Superior temporal gyrus (tissue), 1 donor: ENCODE measurements at regions not wholly inside any gene's neighbourhood (a gene's known extent, or its start where the extent isn't known, plus 50 kb on each side); places are given as distances from the start of the nearest gene placed in this dataset.
"Not testable (repeated sequence)": the region's sequence is repeated elsewhere in the genome, so short reads cannot be mapped to it uniquely, and the experiment has no call there.

Source experiments
- DNase-seq: peaks from one replicate; pipeline ENCODE4 v3.0.0-alpha.2; 2016; ENCODE audit errors: extremely low spot score

GRCh38 chrX:140337263-140337662 lies 167.6 kb downstream of the SOX3 start:
- no peak for DNase-seq

GRCh38 chrX:140318296-140318695 lies 186.6 kb downstream of the SOX3 start:
- DNase-seq: no peak

DNA sequence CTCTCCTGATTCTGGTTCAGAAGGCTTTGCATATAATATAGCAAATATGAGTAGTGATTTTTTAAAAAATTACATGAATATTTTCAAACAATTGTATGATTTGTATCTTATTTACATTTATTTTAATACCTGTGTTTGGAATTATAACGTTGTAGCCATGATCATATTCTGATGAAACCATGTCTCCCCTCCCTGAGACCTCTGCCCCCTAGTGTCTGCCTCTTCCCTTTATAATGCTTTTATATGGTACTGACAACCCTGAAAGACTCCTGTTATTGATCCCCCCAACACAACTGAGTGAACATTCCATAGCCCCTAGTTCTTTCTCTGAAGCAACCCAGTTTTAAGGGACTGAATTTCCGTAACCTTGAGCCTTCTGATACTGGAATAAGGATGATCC lies 187.4 kb downstream of the SOX3 start:
- no peak for DNase-seq

GRCh38 chrX:140298960-140299825 lies 205.7 kb downstream of the SOX3 start:
- no peak for DNase-seq

DNA sequence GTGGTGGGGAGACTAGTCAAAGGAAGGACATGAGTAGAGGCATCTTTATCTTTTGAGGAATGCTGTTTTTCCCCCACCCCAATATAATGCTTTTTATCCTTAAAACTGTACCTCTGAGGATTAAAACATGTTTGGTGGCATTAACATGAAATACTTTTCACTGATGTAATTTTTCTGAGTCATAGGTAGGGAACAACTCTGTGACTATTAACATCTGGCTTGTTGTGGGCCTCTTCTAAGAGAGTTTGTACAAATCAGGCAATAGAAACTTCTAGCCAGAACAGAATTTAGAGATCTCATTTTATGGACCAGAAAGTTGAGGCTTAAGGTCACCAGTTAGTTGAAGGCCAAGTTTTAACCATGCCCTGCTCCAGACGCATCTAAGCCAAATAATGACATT lies 207.6 kb downstream of the SOX3 start:
- DNase-seq: no peak

GRCh38 chrX:140292961-140293360 lies 211.9 kb downstream of the SOX3 start:
- DNase-seq: no peak

DNA sequence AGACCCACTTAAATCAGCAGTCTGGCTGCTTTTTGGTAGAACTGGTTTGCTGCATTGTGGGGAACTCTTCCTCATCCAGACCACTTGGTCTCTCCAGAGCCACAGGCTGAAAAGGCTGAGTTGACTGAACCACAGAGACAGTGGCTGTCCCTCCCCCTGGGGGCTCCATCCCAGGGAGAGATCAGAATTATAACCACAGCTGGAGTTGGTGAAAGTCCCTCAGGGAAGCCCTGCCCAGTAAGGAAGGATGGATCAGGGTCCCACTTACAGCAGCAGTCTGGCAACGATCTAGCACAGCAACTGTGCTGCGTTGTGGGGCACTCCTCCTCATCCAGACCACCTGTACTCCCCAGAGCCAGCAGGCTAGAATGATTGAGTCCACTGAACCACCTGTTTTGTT lies 212.7 kb downstream of the SOX3 start:
- DNase-seq: no peak

DNA sequence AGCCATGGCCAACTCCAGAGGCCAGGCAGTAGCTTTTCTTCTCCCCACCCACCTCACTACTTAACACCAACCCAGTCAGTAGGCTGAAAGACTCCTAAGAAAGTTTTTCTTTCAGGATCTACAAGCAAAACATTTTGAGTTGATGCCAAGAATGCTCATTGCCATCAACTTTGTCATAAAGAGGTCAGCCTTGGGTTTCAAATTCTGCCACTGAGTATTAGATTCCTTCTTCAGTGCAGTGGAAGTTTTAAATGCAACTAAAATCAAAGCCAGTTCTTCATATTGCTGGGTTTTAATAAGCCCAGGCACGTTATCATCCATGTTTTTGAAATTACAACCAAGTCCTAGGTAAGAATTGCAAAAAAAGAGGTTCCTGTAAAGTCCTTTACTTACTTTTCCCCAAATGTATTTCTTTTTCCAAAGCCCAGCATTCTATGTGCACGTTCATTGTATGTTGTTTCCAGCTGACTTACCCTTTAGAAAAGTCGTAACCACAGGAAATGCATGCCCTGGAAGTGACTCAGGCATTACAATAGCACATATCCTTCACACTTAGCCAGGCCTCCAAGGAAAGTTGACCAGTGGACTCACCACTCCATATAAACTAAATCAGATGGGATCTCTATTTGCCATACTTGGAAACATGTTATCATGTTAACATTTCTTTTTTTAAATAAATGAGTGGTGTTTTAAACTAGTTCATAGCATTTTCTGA lies 229.9 kb downstream of the SOX3 start:
- no peak for DNase-seq

GRCh38 chrX:140273921-140274320 lies 230.9 kb downstream of the SOX3 start:
- DNase-seq: no peak

- DNase-seq: no peak
Measured at GRCh38 chrX:140250391-140250790, 254.5 kb downstream of the SOX3 start.

- no peak for DNase-seq
Measured at GRCh38 chrX:140249088-140249487, 255.8 kb downstream of the SOX3 start.

DNA sequence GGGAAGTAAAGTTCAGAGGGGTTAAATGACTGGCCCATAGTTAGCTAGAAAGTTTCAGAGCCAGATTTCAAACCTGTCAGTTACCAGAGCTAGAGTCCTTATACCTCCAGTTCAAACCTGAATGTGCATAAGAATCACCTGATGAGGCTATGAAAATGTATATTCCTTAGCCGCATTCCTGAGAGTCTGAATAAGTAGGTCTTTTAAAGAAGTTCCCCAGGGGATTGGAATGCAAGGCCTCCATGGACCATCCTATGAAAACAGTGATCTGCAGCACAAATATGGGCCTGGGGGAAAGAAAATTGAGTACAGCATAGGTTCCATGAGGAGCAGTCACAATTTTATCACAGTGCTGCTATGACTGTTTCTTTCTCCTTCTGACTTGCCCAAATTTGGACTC lies 263.9 kb upstream of the CXorf66 start:
- DNase-seq: no peak

DNA sequence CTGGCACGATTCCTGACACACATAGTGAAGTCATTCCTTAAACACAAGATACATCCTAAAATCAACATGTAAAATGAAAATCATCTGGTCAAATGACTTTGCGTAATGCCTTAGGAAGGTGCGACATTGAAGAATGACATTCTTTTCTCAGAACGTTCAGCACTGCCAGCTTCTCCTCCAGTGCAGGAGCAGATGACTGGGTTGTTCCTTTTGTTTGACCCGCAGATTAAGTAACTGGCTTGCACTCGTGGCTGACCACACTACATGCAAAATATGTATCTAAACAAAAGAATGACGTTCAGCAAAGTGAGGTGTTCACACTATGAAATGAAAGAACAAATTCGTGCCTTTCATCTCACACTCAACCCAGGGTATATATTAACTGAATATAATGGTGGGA lies 260.7 kb upstream of the CXorf66 start:
- DNase-seq: not testable (repeated sequence)

DNA sequence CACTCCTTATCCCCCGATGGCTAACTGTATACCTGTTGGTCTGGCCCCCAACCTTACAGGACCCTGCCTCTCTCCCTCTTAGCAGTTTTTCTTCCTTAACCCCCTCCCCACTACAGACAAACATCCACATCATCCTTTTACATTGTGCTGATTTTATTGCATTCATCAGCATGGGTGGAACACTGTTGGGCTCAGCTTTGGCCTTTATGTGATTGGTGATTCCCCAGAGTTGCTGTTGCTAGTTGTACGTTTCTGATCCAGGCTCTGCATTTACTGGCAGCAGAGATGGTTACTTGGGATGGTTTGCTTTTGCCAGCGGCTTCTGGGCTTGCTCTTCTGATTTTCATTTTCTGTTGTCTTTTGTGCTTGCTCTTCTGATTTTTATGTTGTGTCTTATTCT lies 250.6 kb upstream of the CXorf66 start:
- DNase-seq: not testable (repeated sequence)

GRCh38 chrX:140214518-140214917 lies 249.2 kb upstream of the CXorf66 start:
- DNase-seq: not testable (repeated sequence)

GRCh38 chrX:140206657-140207056 lies 241.3 kb upstream of the CXorf66 start:
- DNase-seq: no peak

GRCh38 chrX:140190441-140191108 lies 225.3 kb upstream of the CXorf66 start:
- no peak for DNase-seq

DNA sequence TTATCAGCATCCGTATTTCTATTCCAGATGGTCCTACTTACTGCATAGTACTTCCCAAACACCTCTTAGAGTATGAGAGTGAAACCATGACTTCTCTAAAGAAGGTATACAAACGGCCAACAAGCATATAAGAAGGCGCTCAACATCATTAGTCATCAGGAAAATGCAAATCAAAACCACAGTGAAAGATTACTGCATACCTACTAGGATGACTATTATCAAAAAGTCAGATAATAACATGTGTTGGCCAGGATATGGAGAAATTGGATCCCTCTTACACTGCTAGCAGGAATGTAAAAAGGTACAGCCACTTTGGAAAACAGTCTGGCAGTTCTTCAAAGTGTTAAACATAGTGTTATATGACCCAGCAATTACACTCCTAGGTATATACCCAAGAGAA lies 215.3 kb upstream of the CXorf66 start:
- no peak for DNase-seq

DNA sequence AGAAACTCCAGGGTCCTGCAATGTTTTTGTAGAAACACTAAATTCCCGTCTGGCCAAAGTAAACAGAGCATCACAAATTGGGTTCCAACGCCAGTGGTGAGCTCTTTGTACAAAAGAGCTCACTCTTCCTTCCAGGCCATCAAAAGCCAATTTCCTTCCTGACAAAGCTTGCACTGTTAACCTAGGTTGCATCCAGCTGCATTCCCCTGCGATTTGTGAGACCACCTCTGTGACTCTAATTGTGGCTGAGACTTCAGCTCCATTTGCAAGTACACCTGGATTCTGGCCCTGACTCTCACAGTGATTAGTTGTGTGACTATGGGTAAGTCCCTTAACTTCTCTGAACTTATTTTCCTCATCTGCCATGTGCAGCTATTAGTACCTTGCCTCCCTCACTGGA lies 212.5 kb upstream of the CXorf66 start:
- no peak for DNase-seq

DNA sequence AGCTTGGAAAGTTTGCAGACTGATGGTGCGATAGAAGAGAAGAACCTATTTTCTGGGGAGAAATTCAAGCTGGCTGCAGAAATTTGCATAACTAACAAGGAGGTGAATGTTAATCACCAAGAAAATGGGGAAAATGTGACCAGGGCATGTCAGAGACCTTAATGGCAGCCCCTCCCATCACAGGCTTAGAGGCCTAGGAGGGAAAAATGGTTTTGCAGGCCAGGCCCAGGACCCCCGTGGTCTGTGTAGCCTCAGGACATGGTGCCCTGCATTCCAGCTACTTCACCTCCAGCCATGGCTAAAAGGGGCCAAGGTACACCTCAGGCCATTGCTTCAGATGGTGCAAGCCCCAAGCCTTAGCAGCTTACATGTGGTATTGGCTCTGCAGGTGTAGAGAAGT lies 207.1 kb upstream of the CXorf66 start:
- DNase-seq: no peak

DNA sequence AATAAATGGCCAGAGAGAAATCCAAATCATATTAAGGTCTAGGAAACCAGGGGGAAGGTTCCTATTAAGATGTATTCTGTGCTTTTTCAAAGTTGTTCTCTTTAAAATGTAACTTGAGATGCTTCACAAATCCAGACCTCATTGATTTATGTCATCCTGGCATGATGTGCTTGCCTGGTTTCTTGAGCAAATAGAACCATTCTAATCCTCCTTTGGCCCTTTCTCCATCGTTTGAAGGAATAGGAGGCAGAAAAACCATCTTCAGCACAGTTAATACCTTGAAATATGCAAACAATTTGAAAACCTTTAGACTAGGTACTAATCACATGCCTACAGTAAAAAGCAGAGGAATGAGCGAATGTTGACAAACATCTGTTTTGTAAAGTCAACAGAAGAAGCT lies 202.2 kb upstream of the CXorf66 start:
- no peak for DNase-seq

DNA sequence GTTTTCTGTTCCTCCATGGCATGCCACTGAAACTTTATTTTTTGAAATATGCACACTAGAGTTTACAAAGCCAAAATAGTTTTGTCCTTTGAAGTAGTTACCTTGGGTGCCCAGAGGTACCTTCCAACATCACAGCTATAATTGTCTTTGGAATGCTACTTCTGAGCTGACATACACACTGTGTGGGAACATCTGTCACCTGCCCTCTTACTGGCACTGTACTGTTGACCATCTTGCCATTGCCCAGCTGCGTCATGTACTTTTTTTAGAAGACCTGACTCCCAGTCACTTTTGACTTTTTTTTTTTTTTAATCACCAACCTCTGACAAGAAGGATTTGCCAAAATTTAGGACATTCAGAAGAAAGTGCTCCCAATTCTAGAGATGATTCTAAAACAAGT lies 200.5 kb upstream of the CXorf66 start:
- DNase-seq: no peak

- DNase-seq: no peak
Measured at GRCh38 chrX:140164391-140164790, 199.1 kb upstream of the CXorf66 start.
